A549 (cell line): ENCODE measurements at regions not wholly inside any gene's neighbourhood (a gene's known extent, or its start where the extent isn't known, plus 50 kb on each side); places are given as distances from the start of the nearest gene placed in this dataset.

Source experiments
- ATAC-seq, 2 experiments: fragments of 200-7000 bp in 1 of 2; fragments of >200 bp in 1 of 2; cut with Nextera tagmentation in 1 of 2; cut with Tn5 transposase in 1 of 2; 3 replicates each; pipeline versions ENCODE4 v1.8.0 to v1.9.1; 2018 to 2020; ENCODE audit warnings: mild to moderate bottlenecking in 1 of 2, moderate library complexity in 1 of 2
- CTCF ChIA-PET: fragments of 300-600 bp; sonication (Branson Sonifier 250); formaldehyde crosslinking; extraction: SDS; loops from one replicate; lab custom pipeline; 2021; ENCODE audit warnings: antibody characterized with exemption, inconsistent platforms; lab: Yijun Ruan, JAX
- POLR2A ChIA-PET: fragments of 350-600 bp; formaldehyde crosslinking; extraction: SDS; loops from one replicate; lab custom pipeline; 2021; ENCODE audit warnings: antibody characterized with exemption, inconsistent platforms; lab: Yijun Ruan, JAX
- DNase-seq, 2 experiments: peaks; one replicate each; pipeline versions ENCODE4 v3.0.0 to v3.0.0-alpha.2; 2011 to 2016; ENCODE audit warnings: low read depth in 1 of 2, low spot score in 1 of 2
- FAIRE-seq: peaks from 2 replicates; lab custom pipeline; 2011; peaks lifted over from hg19 to GRCh38; lab: Jason Lieb, UNC
- H3K27ac ChIP-seq, 2 experiments: fragments of >200 bp; sonication (Bioruptor Twin); formaldehyde crosslinking; 3 replicates each; pipeline ENCODE4 v1.5.1; 2016 to 2017
- H3K4me1 ChIP-seq: fragments of >200 bp; sonication (Bioruptor Twin); formaldehyde crosslinking; 3 replicates; pipeline ENCODE4 v1.6.1; 2016
- H3K4me2 ChIP-seq: fragments of >200 bp; sonication (Bioruptor Twin); formaldehyde crosslinking; 3 replicates; pipeline ENCODE4 v1.6.1; 2016
- H3K4me3 ChIP-seq: fragments of >200 bp; sonication (Bioruptor Twin); formaldehyde crosslinking; 3 replicates; pipeline ENCODE4 v1.5.1; 2016
- H3K9me3 ChIP-seq: fragments of >200 bp; sonication (Bioruptor Twin); formaldehyde crosslinking; 3 replicates; pipeline ENCODE4 v1.6.1; 2016
- ATOH8 ChIP-seq: fragments of 250-450 bp; sonication (Bioruptor Pico); IDR thresholded peaks from 2 replicates; pipeline ENCODE4 v1.5.0; 2020; ENCODE audit warnings: low read depth, mild to moderate bottlenecking, moderate library complexity
- CBX8 ChIP-seq: fragments of 200-600 bp; sonication (generic); IDR thresholded peaks from 2 replicates; pipeline ENCODE4 v1.6.1; 2016
- EHF ChIP-seq: fragments of 250-450 bp; sonication (Bioruptor Pico); IDR thresholded peaks from 2 replicates; pipeline ENCODE4 v1.5.0; 2020; ENCODE audit warnings: mild to moderate bottlenecking
- FOSL2 ChIP-seq, 2 experiments: fragments of 450-650 bp in 1 of 2; fragments of >200 bp in 1 of 2; sonication (Bioruptor Twin) in 1 of 2; formaldehyde crosslinking; IDR thresholded peaks; 2 replicates each; pipeline versions ENCODE4 v1.5.0 to v1.6.1; 2016 to 2020; ENCODE audit warnings: mild to moderate bottlenecking in 1 of 2, moderate library complexity in 1 of 2
- HDAC2 ChIP-seq: fragments of 200-600 bp; sonication (generic); IDR thresholded peaks from 2 replicates; pipeline ENCODE4 v1.6.1; 2016
- HOXA7 ChIP-seq: fragments of 250-450 bp; sonication (Bioruptor Pico); IDR thresholded peaks from 2 replicates; pipeline ENCODE4 v1.5.0; 2020; ENCODE audit warnings: mild to moderate bottlenecking, moderate library complexity
- HOXB13 ChIP-seq: fragments of 250-450 bp; sonication (Bioruptor Pico); IDR thresholded peaks from 2 replicates; pipeline ENCODE4 v1.5.0; 2020; ENCODE audit warnings: low read depth, mild to moderate bottlenecking, moderate library complexity
- JUNB ChIP-seq: fragments of >200 bp; sonication (Bioruptor Twin); formaldehyde crosslinking; IDR thresholded peaks from 2 replicates; pipeline ENCODE4 v1.6.1; 2016
- KDM5A ChIP-seq: fragments of 200-600 bp; sonication (generic); IDR thresholded peaks from 2 replicates; pipeline ENCODE4 v1.6.1; 2016; ENCODE audit warnings: antibody characterized with exemption, mild to moderate bottlenecking
- MAZ ChIP-seq: fragments of 150-350 bp; IDR thresholded peaks from 2 replicates; pipeline ENCODE4 v1.6.1; 2014; ENCODE audit warnings: antibody characterized with exemption, low read depth, low read length, borderline replicate concordance
- NFE2L2 ChIP-seq: fragments of 150-350 bp; conservative IDR thresholded peaks from 2 replicates; pipeline ENCODE4 v1.6.1; 2014; ENCODE audit warnings: low read length
- RCOR1 ChIP-seq: fragments of 150-350 bp; IDR thresholded peaks from 2 replicates; pipeline ENCODE4 v1.6.1; 2014; ENCODE audit warnings: antibody characterized with exemption, low read length, low read depth
- RFX5 ChIP-seq: fragments of 450-650 bp; IDR thresholded peaks from 2 replicates; pipeline ENCODE4 v1.7.1; 2014; ENCODE audit warnings: antibody characterized with exemption, mild to moderate bottlenecking, moderate library complexity
- RNF2 ChIP-seq: fragments of 200-600 bp; sonication (generic); IDR thresholded peaks from 2 replicates; pipeline ENCODE4 v1.6.1; 2016; ENCODE audit warnings: low read depth, mild to moderate bottlenecking, antibody characterized with exemption, moderate library complexity, borderline replicate concordance
- SMC3 ChIP-seq: fragments of >200 bp; sonication (Bioruptor Twin); formaldehyde crosslinking; IDR thresholded peaks from 3 replicates; pipeline ENCODE4 v1.6.1; 2018; ENCODE audit warnings: inconsistent platforms
- SREBF2 ChIP-seq: fragments of 450-650 bp; IDR thresholded peaks from 2 replicates; pipeline ENCODE4 v1.6.1; 2014; ENCODE audit warnings: mild to moderate bottlenecking, moderate library complexity
- TP53 ChIP-seq: fragments of 250-450 bp; sonication (Bioruptor Pico); IDR thresholded peaks from 2 replicates; pipeline ENCODE4 v1.5.0; 2021; ENCODE audit warnings: mild to moderate bottlenecking, moderate library complexity
- ZC3H11A ChIP-seq: fragments of 450-650 bp; IDR thresholded peaks from 2 replicates; pipeline ENCODE4 v1.6.1; 2014; ENCODE audit warnings: antibody characterized with exemption, mild to moderate bottlenecking
- ZSCAN20 ChIP-seq: fragments of 250-450 bp; sonication (Bioruptor Pico); IDR thresholded peaks from 2 replicates; pipeline ENCODE4 v1.8.0; 2022; ENCODE audit warnings: mild to moderate bottlenecking, moderate library complexity
- WGBS: methylation state at CpG from one replicate; pipeline ENCODE4 v1.1.6; 2017; ENCODE audit errors: missing lambda C conversion rate; 5-methylcytosine and 5-hydroxymethylcytosine counted together
- TF ChIP-seq, protein P1 (sequence below): fragments of 200-600 bp; sonication (generic); IDR thresholded peaks from 2 replicates; pipeline ENCODE4 v1.6.1; 2016; ENCODE audit warnings: antibody characterized with exemption, mild to moderate bottlenecking, moderate library complexity
- TF ChIP-seq, protein P2 (sequence below): fragments of 150-350 bp; IDR thresholded peaks from 2 replicates; pipeline ENCODE4 v1.6.1; 2014; ENCODE audit warnings: low read depth, mild to moderate bottlenecking, low read length
- TF ChIP-seq, protein P3 (sequence below): IDR thresholded peaks from 2 replicates; pipeline ENCODE4 v1.6.1; 2012
- TF ChIP-seq, protein P4 (sequence below): fragments of 450-650 bp; IDR thresholded peaks from 2 replicates; pipeline ENCODE4 v1.6.1; 2014; ENCODE audit warnings: antibody characterized with exemption

GRCh38 chr11:15673408-15673831 lies 558.7 kb downstream of the INSC start:
- FAIRE-seq = no peak
- ATAC-seq = no peak
- Histone ChIP-seq H3K9me3 (peaks cover 8% of the 10 kb centered on the region; the same call in 2 of the 3 replicates), H3K4me1 (no peaks in the 10 kb centered on the region), H3K4me3 (no peak overlapping the region), H3K27ac (no peak overlapping the region), H3K4me2 (no peak overlapping the region)
- ChIA-PET CTCF (no interaction called here), POLR2A (no interaction called here)
- TF ChIP-seq SMC3 (no peak), RCOR1 (no peak), RFX5 (no peak), JUNB (no peak), RNF2 (no peak), HOXA7 (CRISPR knock-in tag) (no peak), SREBF2 (no peak), MAZ (no peak), HOXB13 (CRISPR knock-in tag) (no peak), ZSCAN20 (no peak), ZC3H11A (no peak), NFE2L2 (no peak), EHF (CRISPR knock-in tag) (no peak), CBX8 (no peak), HDAC2 (no peak), ATOH8 (CRISPR knock-in tag) (no peak)
- TF ChIP-seq, protein P1, sequence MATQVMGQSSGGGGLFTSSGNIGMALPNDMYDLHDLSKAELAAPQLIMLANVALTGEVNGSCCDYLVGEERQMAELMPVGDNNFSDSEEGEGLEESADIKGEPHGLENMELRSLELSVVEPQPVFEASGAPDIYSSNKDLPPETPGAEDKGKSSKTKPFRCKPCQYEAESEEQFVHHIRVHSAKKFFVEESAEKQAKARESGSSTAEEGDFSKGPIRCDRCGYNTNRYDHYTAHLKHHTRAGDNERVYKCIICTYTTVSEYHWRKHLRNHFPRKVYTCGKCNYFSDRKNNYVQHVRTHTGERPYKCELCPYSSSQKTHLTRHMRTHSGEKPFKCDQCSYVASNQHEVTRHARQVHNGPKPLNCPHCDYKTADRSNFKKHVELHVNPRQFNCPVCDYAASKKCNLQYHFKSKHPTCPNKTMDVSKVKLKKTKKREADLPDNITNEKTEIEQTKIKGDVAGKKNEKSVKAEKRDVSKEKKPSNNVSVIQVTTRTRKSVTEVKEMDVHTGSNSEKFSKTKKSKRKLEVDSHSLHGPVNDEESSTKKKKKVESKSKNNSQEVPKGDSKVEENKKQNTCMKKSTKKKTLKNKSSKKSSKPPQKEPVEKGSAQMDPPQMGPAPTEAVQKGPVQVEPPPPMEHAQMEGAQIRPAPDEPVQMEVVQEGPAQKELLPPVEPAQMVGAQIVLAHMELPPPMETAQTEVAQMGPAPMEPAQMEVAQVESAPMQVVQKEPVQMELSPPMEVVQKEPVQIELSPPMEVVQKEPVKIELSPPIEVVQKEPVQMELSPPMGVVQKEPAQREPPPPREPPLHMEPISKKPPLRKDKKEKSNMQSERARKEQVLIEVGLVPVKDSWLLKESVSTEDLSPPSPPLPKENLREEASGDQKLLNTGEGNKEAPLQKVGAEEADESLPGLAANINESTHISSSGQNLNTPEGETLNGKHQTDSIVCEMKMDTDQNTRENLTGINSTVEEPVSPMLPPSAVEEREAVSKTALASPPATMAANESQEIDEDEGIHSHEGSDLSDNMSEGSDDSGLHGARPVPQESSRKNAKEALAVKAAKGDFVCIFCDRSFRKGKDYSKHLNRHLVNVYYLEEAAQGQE = no peak
- no peak for DNase-seq

GRCh38 chr11:15674756-15675155 lies 560.0 kb downstream of the INSC start:
- FAIRE-seq (no peak), DNase-seq (no peak), ATAC-seq (no peak)
- 0% methylated on average over 1 of the region's 1 CpG for WGBS
- H3K4me2 ChIP-seq = no peak overlapping the region
- no peak for TF ChIP-seq KDM5A
- no peak for TF ChIP-seq MAZ
- no peak for TF ChIP-seq RNF2
- no peak for TF ChIP-seq TP53 (CRISPR knock-in tag)
- no peak for TF ChIP-seq ZC3H11A
- TF ChIP-seq ATOH8 (CRISPR knock-in tag) = no peak
- TF ChIP-seq, protein P2, sequence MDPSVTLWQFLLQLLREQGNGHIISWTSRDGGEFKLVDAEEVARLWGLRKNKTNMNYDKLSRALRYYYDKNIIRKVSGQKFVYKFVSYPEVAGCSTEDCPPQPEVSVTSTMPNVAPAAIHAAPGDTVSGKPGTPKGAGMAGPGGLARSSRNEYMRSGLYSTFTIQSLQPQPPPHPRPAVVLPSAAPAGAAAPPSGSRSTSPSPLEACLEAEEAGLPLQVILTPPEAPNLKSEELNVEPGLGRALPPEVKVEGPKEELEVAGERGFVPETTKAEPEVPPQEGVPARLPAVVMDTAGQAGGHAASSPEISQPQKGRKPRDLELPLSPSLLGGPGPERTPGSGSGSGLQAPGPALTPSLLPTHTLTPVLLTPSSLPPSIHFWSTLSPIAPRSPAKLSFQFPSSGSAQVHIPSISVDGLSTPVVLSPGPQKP = no peak
- TF ChIP-seq ZSCAN20 = no peak
- TF ChIP-seq RFX5 = no peak
- no peak for TF ChIP-seq FOSL2 (IDR thresholded peaks at IDR 0.05)
- TF ChIP-seq FOSL2 (CRISPR knock-in tag; IDR thresholded peaks at IDR 0.05) = no peak
- TF ChIP-seq, protein P3, sequence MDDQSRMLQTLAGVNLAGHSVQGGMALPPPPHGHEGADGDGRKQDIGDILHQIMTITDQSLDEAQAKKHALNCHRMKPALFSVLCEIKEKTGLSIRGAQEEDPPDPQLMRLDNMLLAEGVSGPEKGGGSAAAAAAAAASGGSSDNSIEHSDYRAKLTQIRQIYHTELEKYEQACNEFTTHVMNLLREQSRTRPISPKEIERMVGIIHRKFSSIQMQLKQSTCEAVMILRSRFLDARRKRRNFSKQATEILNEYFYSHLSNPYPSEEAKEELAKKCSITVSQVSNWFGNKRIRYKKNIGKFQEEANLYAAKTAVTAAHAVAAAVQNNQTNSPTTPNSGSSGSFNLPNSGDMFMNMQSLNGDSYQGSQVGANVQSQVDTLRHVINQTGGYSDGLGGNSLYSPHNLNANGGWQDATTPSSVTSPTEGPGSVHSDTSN = no peak
- TF ChIP-seq, protein P4, sequence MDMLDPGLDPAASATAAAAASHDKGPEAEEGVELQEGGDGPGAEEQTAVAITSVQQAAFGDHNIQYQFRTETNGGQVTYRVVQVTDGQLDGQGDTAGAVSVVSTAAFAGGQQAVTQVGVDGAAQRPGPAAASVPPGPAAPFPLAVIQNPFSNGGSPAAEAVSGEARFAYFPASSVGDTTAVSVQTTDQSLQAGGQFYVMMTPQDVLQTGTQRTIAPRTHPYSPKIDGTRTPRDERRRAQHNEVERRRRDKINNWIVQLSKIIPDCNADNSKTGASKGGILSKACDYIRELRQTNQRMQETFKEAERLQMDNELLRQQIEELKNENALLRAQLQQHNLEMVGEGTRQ = no peak
- no peak overlapping the region for H3K27ac ChIP-seq
- H3K9me3 ChIP-seq = peaks cover 8% of the 10 kb centered on the region; the same call in 2 of the 3 replicates
- no peaks in the 10 kb centered on the region for H3K4me1 ChIP-seq
- POLR2A ChIA-PET = no interaction called here
- CTCF ChIA-PET = interaction anchor here (1.0 to 1.7 kb wide), 2 partner anchors 18 to 939 kb away, joined by 3 to 4 read pairs; no protein-coding TSS in a partner anchor
- no peak overlapping the region for H3K4me3 ChIP-seq
